Right kidney (tissue), 1 donor: ENCODE measurements at regions not wholly inside any gene's neighbourhood (a gene's known extent, or its start where the extent isn't known, plus 50 kb on each side); places are given as distances from the start of the nearest gene placed in this dataset.

Experiments used
- DNase-seq: peaks from one replicate; pipeline ENCODE4 v3.0.0-alpha.2; 2016

DNA sequence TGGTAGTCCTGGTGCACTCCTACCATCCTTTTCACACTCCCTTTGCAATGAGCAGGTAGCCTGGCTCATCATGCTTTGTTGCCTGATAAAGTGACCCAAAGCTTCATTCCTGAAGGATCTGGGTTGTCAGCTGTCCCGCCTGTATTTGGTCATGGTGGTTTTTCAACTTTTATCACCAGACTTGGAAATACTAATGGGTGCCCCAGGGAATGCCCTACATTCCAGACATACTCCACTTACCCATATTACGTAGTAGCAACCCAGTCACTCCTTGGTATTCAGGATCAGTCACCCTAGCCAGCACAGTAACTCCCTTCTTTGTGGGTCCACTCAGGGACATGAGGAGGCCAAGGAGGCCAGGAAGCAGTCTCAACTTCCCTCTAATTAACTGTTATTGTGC, 199.2 kb downstream of the MAFB start:
- no peak for DNase-seq

DNA sequence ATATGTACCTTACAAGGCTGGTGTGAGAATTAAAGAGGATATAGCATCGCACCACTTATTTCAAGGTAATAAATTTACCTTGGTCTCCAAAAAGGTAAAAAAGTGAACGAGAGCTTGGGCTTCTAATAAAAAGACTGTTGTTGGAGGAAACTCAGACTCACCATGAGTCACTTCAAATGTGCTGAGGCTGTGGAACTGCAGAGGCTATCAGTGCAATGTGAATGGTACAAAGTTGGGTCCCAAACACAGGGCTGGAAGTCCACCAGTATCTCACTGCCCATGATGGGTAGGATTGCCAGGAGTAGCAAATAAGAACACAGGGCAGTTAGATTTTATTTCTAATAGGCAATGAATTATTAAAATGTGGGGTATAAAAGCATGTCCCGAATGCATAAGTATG, 200.6 kb downstream of the MAFB start:
- DNase-seq: no peak

DNA sequence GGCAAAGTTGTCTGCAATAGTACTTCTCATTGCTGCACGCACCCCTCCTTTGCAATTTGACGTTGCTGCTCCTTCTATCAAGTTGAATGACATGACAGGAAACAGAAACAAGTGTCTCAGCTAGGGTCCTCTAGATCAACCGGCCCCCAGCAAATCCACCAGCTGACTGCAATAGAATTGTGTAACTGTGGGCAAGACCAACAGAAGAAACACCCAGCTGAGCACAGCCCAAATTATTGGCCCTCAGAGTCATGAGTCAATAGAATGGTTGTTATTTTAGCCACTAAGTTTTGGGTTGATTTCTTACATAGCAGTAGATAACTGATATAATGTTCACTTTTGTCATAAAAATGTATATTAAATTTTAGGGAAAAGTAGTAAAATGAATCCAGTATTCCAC, 202.7 kb downstream of the MAFB start:
- DNase-seq: no peak

DNA sequence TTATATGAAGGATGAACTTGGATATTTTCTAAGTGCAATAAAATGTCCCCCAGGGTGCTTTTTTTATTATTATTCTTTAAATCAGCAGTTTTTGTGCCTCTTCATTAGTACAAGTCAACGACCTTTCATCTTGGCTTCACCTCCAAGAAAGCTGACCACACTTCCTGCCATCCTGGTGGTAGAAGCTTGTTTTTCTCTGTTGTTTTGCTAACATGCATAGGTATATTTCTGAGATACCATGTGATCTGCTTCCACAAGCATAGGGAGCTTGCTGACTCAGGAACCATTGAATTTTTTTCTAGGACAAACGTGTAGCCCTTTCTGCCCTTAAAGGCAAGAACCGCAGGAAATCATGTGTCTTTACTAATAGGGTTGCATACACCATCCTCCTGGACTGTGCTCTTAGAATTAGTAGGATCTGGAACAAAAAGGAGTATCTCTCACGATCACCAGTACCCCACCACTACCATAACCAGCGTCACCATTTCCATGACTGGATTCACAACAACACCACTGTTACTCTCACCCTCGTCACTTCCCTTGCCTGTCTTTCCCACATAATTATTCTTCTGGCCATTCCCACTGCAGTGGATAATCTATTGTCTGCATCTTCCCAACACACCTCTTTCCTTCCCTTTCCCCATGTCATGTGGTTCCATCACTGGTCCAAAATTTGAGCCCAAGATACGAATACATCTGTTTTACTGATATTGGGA, 207.1 kb downstream of the MAFB start:
- DNase-seq: no peak

DNA sequence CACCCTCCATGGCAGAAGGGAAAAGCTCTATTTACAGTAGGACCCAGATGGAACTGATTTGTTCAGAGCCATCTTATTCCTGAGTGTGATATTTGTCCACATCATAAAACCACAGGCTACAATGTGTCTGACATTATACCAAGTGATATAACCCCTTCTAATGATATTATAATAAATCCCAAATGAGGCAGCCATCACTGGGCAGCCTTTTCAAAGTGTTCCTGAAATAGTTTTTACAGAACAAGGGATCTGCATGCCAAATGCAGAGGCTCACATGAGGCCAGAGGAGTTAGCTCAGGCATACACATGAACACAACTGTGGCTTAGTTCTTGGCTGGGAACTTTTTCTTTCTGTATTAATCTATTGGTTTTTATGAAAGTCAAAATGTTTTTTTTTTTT, 207.7 kb downstream of the MAFB start:
- DNase-seq: no peak

DNA sequence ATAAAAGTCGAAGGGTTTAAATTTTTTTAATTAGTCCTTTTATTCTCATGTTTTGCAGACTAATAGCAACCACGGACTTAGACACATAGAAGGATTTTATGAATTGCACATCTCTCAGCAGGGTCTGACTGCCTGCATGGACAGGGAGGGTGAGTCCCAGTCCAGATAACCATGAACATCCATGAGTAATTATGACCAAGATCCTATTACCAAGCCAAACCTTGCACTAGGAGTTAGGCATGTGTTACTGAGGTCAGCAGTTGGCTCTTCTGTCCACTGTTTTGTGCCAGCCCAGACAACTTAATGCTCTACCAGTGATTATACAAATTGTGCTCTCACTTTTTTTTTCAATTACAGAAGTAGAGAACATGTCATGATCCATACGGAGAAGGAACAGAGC, 211.2 kb downstream of the MAFB start:
- DNase-seq: no peak

DNA sequence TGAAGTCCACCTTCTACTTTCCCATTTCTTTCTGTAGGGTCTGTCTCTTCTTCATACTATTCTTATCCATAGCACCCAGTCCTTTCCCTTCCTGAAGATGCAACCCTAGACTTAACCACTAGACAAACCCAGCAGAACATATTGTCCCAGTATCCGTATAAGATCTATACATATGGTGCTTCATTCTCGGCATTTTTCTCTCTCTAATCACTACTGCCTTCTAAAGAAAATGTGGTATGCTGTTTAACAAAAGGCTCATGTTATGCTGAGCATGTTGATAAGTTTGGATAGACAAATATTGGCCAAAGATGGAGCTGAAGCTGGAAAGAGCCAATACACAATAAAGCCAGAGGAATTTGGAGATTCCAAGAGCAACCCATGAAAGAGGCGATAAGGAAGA, 212.6 kb downstream of the MAFB start:
- DNase-seq: no peak

DNA sequence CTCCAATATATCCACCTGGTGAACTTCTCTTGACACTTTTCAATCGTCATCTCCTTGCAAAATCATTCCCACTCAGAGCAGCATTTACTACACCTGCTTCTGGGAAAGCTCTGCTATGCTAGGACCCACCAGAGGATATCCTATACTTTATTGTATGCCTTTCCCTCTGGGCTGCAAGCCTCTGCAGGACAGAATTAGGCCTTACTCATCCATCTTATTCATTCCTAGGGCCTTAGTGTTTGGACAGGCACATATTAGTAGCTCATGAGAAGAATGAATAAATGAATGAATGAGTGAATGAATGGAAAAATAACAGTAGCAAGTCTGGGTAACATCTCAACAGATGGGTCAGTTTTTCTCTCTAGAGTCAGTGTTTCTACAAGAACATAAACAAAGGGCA, 216.1 kb downstream of the MAFB start:
- no peak for DNase-seq

DNA sequence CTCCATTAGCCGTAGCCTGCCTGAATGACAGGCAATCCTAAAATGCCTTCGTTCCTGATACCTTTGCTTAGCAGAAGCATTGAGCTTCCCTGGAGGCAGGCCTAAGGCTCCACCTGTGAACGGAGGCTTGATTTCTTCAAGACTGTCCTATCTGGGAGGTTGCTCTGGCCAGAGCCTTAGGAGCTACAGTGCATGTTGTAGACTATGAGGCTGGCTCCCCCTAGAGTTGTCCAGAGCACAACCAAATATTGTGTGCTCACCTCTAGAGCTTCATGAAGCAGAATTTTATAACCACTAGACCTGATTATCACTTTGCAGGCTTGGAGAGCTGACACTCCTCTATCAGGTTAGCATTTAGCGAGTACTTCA, 217.8 kb downstream of the MAFB start:
- DNase-seq: no peak

DNA sequence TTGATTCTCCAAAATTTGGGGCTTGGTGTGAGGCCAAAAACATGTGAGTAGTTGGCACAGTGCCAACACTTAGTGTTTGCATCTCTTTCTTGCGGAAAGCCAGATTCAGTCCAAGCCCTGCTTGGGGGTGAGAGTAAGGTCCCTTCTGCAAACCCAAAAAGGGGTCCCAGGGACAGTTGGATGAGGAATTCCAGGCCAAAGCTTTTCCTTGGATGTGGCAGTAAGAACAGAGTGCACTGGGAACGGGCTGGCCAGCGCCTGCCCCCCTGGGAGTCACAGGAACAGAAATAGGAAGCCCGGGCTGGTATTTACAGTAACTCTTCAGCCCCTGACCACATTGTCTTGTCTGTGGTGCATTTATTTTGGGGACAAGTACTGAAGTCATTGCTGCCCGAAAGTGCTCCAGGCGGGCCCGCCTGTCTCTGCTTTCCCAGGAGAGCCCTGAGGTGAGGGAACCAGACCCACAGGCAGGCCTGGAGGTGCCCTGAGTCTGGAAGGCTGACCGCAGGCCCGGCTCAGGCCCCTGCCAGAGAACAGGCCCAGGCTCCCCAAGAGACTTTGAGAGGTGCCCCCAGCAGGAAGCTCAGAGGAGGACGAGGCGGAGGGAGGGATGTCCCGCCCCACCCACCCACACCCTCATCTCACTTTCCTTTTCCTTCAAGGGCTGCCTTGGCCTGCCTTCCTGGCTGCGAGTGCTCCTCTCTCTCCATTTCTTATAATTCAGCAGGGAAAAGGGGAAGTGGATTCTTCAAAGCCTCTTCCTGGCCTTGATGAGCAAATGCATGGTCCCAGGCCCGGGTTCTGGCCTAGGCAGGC, 218.4 kb downstream of the MAFB start:
- peak; percentile 11 for DNase-seq

DNA sequence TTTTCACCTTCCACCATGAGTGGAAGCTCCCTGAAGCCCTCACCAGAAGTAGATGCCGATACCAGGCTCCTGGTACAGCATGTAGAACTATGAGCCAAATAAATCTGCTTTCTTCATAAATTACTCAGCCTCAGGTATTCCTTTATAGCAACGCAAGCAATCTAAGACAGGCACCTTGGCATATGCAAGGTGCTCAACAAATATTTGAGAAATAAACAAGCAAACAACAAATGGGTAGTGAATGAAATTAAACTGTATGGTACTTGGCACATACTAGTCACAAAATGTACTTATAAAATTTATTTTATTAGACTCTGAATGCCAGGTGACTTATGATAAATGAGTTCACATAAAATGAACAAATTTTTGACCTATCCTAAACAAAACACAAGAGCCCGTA, 220.3 kb downstream of the MAFB start:
- DNase-seq: no peak

DNA sequence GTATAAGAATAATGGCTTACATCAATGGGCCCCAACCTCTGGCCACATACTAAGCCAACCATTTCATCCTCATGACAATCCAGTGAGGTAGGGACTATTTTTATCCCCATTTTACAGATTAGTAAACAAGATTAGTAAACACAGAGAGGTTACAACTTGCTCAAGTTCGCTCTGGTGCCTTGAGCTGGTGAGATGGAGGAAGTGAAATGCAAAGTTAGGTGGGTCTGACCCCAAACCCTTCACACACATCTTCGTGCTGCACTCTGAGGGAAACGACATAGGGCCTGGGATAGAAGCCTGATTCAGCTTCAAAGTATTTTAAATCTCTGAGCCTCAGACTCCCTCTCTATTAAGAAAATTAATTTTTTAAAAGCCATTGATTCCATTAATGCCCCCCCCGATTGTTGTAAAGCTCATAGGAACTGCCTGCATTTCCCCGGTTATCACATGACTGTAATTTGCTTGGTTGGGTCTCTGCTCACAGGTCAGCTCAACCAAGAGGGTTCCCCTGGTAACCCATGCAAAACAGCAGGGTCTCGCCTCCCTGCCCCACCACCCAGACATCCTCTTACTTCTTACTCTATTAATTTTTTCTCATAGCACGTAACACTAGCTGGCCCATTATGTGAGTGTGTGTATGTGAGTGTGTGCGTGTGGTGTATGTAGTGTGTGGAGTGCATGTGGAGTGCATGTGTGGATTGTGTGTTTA, 221.2 kb downstream of the MAFB start:
- no peak for DNase-seq

DNA sequence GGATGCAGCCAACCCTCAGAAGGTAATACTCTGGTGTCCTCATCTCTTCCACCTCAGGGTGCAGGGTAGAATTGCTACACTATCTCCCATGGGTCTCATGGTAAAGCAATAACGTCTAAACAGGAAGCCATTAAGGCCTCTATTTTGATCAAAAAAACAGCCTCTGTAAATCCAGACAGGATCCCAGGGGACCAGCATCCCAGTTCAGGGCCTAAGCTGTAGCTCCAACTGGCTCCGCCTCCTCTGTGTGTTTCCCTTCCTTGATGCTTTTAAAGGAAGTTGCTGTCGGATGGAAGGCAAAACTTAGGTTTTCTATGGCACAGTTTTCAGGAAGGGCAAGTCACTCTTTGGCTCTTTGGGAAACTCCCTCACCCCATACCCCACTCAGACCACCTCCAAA, 222.0 kb downstream of the MAFB start:
- no peak for DNase-seq

DNA sequence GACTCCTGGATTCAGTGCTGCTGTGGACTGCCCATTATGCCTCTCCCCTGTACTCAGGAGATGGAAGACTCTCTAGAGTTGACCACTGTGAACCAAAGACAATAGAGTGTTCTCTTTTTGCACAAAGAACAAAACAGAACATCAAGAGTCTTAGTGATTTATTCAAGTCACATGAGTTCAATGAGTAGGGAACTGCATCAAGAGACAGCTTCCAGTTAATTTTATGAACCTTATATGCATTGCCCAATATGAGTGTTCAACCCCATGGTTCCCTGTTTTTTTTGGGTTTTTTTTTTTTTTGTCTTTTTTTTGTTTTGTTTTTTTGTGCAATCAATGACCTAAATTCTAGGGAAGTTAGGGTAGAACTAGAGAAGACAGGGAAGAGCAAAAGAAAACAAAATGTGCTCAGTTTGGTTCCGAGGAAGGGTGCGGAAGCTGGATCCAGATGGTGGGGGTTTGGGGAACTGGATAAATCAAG, 224.3 kb downstream of the MAFB start:
- no peak for DNase-seq

DNA sequence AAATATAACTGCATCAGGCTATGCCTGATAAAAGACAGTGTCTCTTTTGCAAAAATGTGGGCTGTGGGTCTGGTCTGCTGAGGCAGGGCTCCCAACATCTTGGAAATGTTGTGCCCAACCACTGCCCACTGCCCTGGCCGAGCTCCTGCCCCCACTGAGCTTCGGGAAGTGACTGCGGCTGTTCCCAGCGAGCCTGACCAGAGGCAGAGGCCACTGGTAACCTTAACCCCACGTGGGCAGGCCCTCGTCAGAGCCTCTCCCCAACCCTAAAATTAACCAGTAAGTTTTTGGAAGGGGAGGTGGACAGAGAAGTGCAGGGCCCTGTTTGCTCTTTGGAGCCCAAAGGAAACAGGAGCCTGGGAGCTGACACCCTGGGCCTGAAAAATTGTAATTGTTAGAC, 225.9 kb downstream of the MAFB start:
- no peak for DNase-seq

DNA sequence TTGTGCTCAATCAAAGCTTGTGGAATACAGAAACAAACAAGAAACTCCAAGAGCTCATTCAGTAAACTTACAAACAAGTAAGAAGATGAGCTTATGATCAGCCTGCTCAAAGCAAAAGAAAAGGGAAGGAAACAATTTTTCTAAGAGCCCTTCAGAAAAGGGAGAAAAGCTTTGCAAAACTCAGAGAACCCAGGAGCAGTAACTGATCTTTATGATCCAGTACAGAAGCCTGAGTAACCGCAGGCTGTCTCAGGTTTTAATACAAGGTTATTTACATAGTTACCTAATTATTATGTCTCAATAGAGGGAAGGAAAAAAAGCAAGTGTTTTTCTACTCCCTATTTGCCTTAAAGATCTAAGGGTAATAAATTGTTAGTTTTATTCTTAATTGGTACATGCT, 226.5 kb downstream of the MAFB start:
- no peak for DNase-seq

DNA sequence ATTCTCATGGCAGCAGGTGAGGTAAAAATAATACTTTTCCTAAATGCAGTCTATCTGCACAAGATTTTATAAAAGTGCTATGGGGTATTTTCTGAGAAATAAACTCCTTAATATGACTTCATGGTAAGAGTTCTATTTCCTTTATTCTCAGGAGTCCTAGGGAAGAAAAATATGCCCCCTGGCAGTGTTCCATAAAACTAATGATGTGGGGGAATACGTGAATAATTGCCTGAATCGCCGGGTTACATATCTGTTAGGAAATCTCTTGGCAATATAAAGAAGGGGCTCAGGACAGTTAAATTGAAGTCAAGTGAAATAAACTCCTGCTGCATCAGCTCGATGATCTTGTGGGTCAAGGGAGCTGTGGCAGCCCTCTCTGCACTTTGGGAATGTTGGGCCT, 229.7 kb downstream of the MAFB start:
- no peak for DNase-seq

DNA sequence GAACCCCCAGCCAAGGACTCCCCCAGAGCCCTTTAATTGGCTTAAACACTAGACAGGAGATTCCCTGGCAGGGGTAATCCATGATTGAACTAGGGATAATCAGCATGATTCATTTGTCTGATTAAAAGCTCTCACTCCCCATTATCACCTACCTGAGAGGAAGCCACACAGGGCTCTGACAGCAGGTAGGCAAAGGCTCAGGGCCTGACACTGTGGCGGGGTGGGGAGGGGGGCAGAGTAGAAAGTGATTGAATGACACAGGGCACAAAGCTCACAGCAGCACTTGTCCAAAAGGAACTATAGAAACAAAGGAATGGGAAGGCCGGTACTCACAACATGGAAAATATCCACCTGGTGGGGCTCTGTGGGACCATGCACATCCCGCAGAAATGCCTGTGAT, 231.6 kb downstream of the MAFB start:
- DNase-seq: no peak

DNA sequence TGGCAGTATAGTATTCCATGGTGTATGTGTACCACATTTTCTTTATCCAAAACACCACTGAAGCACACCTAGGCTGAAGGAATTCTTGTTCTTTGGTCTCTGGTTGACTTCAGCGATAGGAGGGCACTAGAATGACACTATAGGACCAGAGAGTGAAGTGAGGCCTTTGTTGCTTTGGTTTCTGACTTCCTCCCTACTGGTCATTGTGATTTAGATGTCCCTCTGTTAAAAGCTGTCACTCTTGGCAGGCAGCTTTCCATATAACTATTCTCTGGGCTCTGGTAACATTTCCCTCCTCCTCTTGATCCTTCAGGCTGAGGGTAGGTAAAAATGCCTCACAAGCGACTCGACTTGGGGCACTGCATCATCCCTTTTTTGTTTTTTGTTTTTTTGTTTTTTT, 236.3 kb downstream of the MAFB start:
- DNase-seq: no peak

DNA sequence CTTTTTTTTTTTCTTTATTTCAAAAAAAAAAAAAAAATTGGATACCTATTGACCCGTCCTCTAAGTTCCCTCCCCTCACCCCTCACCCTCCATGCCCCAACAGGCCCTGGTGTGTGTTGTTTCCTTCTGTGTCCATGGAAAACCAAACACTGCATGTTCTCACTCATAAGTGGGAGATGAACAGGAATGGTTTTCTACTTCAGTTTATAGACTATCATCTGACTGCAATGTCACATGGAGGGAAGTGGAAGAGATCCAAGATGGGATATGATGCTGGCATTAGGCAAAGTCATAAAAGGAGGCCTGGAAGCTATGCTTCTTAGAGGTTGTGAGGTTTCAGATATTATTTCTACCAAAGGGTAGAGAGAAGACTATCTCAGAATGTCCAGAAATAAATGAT, 237.5 kb downstream of the MAFB start:
- DNase-seq: no peak

DNA sequence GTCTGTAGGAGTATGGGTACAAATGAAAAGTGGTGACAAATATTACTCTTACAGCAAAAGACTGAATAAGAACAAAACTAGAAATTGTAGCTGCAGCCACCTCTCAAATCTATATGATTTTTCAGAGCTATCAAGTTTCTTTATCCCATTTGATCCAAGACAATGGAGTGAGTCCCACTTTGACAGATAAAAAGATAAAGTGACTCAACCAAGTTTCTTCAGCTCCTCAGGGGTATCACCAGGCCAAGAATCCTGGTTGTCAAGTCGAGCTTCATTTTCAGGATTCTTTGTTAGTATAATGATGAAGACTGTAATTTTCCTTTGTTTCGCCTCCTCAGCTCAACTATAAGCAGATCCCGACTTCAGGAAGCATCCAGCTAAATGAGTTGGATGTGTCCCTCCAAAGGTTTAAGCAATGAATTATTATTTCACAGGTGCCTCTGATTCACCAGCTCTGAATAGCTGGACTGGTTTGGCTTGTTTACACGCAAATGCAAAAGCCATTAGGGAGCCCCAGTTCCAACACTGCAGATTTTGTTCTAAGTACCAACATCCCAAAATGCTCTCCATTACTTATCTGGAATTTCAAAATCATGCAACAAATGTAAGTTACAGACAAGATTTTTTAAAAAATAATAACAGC, 238.9 kb downstream of the MAFB start:
- no peak for DNase-seq

DNA sequence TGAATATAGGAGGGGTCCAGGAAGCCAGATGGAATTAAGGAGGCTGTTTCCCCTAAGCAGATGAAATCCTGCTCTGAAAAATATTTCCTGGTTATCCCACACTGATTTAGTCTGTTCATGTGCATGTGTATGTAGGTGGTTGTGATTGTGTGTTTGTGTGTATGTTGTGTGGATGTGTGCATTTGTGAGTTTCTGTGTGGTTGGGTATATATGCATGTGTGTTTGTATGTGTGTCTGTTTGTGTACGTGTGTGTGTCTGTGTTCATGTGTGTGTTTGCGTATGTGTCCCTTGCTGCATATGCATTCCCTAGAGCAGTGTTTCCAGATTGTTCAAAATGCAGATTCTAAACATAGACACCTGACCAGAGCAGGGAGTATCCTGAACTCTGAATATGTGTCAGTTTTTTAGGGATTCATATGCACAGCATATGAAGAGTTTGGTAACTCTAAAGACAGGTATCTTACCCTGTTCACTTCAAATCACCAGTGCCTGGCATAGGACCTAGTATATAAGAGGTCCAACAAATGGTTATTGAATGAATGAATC, 239.8 kb downstream of the MAFB start:
- no peak for DNase-seq

DNA sequence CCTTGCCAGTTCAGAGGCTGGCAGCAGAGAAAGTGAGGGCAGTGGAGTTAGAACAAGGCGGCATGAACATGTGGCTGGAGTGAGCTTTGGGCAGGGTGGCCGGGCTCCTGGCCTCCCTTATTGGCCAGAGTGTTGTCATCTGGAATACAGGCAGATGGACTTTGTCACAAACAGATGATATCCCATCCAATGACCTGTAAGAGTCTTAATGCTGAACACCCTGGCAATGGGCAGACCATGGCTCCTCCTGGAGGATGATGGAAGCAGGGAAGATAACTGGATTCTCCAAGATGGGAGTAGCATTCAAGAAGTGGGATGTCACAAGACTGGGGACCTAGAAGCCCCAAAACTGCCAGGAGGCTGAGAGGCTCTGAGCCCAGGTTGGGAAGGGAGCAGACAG, 242.1 kb downstream of the MAFB start:
- no peak for DNase-seq
